HT-29 (cell line): ENCODE measurements at regions not wholly inside any gene's neighbourhood (a gene's known extent, or its start where the extent isn't known, plus 50 kb on each side); places are given as distances from the start of the nearest gene placed in this dataset.
A peak's percentile ranks its signal among the peaks of the same experiment; 100 is the strongest.

Experiments used
- DNase-seq: peaks from one replicate; pipeline ENCODE4 v3.0.0-alpha.2; 2015; ENCODE audit warnings: low spot score

DNA sequence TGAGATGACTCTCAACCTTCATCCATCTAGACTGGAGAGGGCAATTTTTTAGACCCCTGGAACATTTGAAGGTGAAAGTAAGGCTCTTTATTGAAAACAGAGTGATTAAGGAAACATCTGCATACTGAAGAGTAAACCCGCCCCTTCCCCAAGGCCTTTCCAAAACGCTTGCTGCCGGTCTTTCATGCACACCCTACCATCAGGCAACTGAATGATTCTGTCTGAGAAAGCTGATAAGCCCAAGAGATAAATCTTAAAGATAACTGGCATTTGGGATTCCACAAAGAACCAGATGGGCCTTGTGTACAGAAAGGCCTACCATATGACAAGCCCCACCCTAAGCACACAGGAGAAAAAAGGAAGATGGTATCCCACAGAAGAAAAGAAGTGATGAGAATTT lies 54.4 kb upstream of the PIK3R1 start:
- DNase-seq = peak; percentile 25

GRCh38 chr5:68159224-68159951 lies 56.2 kb upstream of the PIK3R1 start:
- no peak for DNase-seq

- no peak for DNase-seq
Observed at GRCh38 chr5:68155940-68156339, 59.6 kb upstream of the PIK3R1 start.

GRCh38 chr5:68154119-68154857 lies 61.3 kb upstream of the PIK3R1 start:
- no peak for DNase-seq

GRCh38 chr5:68151812-68152211 lies 63.7 kb upstream of the PIK3R1 start:
- DNase-seq = no peak

- no peak for DNase-seq
Observed at GRCh38 chr5:68149189-68149588, 66.4 kb upstream of the PIK3R1 start.

DNA sequence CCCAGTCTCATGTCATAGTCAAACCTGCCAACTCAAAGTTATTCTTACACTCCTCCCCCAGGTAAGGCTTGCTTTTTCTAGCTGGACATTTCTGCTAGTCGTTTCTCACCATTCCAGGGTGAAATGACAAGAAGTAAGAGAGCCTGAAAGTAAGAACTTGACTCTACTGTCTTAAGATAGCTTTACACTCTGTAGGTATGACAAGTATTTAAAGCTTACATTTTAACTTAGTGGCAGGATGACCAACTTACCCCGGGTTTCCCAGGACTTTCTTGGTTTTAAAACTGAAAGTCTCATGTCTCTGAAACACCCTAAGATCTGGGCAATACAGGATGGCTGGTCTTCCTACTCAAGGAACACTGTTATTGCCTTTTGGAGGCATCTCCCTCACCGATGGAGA lies 67.5 kb upstream of the PIK3R1 start:
- no peak for DNase-seq

GRCh38 chr5:68147659-68148058 lies 67.9 kb upstream of the PIK3R1 start:
- DNase-seq = no peak

DNA sequence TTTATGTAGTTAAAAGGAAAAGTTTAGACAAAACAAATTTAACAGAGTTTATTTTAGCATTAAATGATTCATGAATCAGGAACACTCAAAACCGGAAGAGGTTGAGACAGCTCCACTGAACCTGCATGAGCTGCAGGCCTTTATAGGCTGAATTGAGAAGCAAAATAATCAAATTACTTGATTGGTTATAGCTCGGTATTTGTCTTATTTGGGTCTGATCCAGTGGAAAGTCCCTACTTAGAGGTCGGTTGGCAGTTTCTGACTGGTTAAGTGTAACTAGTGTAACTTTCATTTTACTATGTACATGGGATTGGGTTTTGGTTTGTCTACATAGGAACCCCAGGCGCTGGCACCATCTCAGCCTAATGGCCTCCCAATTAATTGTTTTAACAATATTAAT lies 74.1 kb upstream of the PIK3R1 start:
- DNase-seq = no peak

DNA sequence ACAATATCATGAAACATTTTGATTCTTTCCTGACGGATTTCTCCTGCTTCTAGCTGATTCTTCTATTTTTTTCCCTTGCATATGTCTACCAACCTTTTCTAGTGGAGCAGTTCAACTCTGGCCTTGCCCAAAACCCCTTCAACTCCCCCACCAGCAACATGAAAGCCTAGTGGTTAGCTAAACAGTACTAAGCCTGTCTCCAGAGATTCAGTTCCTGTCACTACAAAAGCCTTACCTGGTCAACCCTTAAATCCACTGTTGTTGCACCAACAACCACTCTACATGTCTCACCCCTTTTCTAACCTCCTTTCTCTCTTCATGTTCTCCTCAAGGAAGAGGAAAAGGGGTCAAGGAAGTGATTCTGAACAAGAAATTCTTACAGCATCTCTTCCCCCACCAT lies 74.8 kb upstream of the PIK3R1 start:
- DNase-seq = no peak

DNA sequence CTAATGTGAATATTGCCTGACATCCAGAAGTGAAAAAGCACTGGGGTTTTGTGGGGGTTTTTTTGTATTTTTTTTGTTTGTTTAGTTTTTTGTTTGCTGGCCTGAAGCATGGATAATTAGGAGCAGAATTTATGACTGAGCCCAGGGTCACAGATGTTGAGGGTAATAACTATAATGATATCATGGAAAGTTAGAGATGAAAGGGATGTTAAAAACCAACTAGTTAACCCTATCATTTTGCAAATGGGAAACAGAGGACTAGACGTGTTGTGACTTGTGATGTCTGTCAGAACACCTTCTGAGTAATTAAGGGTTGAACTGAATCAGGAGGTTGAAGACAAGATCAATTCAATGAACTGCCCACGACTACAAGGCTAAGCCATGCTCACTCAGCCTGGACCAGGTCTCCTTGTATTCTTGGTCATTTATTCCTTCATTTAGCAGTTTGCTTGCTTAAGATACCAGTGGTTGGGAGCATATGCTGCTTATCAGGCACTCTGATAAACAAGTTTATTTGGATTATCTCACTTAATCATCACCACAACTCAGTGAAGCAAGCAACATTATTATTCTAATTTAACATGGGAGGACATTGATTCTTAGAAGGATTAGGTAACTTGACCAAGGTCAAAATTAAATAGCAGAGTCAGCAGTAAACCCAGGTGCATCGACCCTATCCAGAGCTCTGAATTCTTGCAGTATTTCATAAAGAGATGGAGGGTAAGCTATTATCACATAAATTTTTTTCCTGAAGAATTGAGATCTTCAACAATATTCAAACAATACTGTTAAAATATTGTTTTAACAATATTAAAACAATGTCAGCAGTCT lies 75.7 kb upstream of the PIK3R1 start:
- DNase-seq = no peak

GRCh38 chr5:68137511-68138140 lies 77.9 kb upstream of the PIK3R1 start:
- DNase-seq = no peak

DNA sequence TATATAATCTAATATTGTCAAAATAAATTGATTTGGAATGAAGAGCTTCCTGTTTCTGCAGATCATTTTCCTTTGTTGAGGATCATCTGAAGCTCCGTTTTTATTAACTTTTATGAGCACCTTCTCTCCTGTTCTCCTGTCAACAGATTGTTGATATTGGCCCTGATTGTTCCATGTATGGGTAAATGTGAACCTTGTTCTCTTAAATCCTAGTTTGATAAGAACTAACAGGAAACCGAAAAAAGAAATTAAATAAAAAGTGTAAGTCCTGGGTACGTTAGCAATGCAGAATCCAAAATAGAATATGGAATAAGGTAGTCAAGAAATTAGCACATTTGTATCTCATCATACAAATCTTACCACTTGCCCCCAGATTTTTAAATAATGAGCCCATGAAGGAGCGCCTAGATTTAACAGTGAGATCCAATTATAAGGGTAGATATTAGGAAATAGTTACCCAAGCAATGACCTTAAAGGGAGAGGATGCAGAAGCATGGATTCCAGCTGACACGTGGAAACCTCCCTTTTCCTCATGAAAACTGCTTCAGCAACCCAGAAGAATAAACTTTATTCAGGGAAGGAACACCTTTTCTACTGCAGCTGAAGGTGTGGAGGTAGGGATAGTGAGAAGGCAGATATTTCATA lies 80.8 kb upstream of the PIK3R1 start:
- DNase-seq = no peak

DNA sequence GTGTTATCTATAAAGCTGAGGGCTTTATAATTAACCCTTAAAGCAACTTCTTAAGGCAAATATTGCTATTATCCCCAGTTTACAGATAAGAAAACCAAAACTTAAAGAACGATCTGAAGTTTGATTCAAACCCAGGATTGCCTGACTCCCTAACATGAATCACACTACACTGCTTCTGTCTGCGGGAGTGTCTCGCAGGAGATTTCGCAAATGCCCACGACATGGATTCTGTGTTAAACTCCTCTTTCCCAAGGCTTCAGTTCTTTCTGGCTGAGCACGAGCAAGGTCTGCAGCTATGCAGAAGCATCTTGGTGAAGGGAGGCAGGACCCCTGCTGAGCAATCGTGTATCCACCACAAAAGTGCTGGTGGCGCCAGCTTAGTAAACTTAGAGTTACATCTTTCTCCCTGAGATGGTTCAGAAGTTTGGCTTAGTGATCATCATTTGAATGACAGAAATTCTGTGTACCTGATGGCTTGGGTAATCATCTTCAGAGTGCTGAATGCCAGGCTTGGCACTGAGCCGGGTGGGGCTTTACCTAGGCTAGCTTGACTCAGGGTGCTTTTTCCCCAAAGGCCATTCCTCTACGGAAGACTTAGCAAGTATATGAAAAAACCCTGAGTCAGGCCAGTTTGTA lies 81.4 kb upstream of the PIK3R1 start:
- DNase-seq = no peak

GRCh38 chr5:68130253-68130652 lies 85.3 kb upstream of the PIK3R1 start:
- no peak for DNase-seq

- DNase-seq = no peak
Observed at GRCh38 chr5:68129364-68129763, 86.2 kb upstream of the PIK3R1 start.

- no peak for DNase-seq
Observed at GRCh38 chr5:68126886-68127285, 88.7 kb upstream of the PIK3R1 start.

- peak; percentile 33 for DNase-seq
Observed at GRCh38 chr5:68122439-68123328, 92.9 kb upstream of the PIK3R1 start.

DNA sequence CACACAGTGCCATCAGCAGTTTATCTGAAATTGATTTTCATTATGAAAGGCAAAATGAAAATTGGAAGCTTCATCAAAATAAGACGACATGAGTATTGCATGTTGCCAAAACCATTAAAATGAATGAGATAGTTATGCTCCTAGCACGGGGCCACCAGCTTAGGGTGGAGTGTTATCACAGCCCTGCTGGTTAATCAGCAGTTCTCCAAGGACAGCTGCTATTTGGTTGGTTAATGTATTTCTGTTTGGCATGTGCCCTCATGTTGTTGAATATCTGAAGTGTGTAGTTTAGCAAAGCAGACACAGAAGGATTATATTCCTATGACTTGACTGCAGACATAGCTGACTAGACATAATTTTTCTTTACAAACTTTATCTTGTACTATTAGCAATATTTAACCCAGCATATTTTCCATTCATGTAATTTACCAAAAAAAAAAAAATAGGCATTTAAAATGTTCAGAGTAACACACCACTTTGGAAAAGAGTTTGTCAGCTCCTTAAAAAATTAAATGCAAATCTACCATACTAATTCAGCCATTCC lies 98.6 kb upstream of the PIK3R1 start:
- DNase-seq = no peak

GRCh38 chr5:68116408-68116807 lies 99.1 kb upstream of the PIK3R1 start:
- no peak for DNase-seq
